ENCODE measurements at regions not wholly inside any gene's neighbourhood (a gene's known extent, or its start where the extent isn't known, plus 50 kb on each side); places are given as distances from the start of the nearest gene placed in this dataset.

- no peaks in the 10 kb centered on the region for H3K27me3 ChIP-seq (ENCODE audit: control insufficient read depth in 3 of 3, insufficient read depth in 3 of 3, low read length in 2 of 3)
- H3K4me1 ChIP-seq (ENCODE audit: control insufficient read depth in 5 of 5, insufficient read depth in 5 of 5, low read length in 5 of 5), result peaks cover 0 to 12% (median 2%) of the 10 kb centered on the region in 5 donors
- H3K9me3 ChIP-seq (ENCODE audit: control insufficient read depth in 4 of 4, insufficient read depth in 3 of 4, low read length in 3 of 4), result no peaks in the 10 kb centered on the region
- H3K4me3 ChIP-seq, result no peak overlapping the region
- TF ChIP-seq, protein P1, sequence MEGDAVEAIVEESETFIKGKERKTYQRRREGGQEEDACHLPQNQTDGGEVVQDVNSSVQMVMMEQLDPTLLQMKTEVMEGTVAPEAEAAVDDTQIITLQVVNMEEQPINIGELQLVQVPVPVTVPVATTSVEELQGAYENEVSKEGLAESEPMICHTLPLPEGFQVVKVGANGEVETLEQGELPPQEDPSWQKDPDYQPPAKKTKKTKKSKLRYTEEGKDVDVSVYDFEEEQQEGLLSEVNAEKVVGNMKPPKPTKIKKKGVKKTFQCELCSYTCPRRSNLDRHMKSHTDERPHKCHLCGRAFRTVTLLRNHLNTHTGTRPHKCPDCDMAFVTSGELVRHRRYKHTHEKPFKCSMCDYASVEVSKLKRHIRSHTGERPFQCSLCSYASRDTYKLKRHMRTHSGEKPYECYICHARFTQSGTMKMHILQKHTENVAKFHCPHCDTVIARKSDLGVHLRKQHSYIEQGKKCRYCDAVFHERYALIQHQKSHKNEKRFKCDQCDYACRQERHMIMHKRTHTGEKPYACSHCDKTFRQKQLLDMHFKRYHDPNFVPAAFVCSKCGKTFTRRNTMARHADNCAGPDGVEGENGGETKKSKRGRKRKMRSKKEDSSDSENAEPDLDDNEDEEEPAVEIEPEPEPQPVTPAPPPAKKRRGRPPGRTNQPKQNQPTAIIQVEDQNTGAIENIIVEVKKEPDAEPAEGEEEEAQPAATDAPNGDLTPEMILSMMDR (IDR thresholded peaks at IDR 0.05; ENCODE audit: control extremely low read depth, extremely low read depth), result no peak
- H3K9ac ChIP-seq (ENCODE audit: insufficient read depth in 1 of 2, low read length in 2 of 2), result no peak overlapping the region
- H3K27ac ChIP-seq (ENCODE audit: low read depth in 1 of 2, low read length in 1 of 2), result no peak overlapping the region
- H3K36me3 ChIP-seq (ENCODE audit: control insufficient read depth in 4 of 4, insufficient read depth in 4 of 4, low read length in 4 of 4), result no peaks in the 10 kb centered on the region
- ATAC-seq (ENCODE audit: insufficient read depth, low FRiP score), result no peak
- DNase-seq, result no peak
These were observed 71.2 kb upstream of the GRID2 start for GRCh38 chr4:92232566-92232965.

GRCh38 chr4:92234393-92235176 is 69.2 kb upstream of the GRID2 start:
- Histone ChIP-seq H3K27me3 (ENCODE audit: control insufficient read depth in 3 of 3, insufficient read depth in 3 of 3, low read length in 2 of 3) (no peaks in the 10 kb centered on the region), H3K9me3 (ENCODE audit: control insufficient read depth in 4 of 4, insufficient read depth in 3 of 4, low read length in 3 of 4) (peaks cover 0 to 3% (median 0%) of the 10 kb centered on the region in 4 donors), H3K9ac (ENCODE audit: insufficient read depth in 1 of 2, low read length in 2 of 2) (no peak overlapping the region), H3K4me3 (no peak overlapping the region), H3K4me1 (ENCODE audit: control insufficient read depth in 5 of 5, insufficient read depth in 5 of 5, low read length in 5 of 5) (peaks cover 0 to 12% (median 2%) of the 10 kb centered on the region in 5 donors), H3K27ac (ENCODE audit: low read depth in 1 of 2, low read length in 1 of 2) (no peak overlapping the region), H3K36me3 (ENCODE audit: control insufficient read depth in 4 of 4, insufficient read depth in 4 of 4, low read length in 4 of 4) (no peaks in the 10 kb centered on the region)
- DNase-seq (peak; percentile 15 to 96 (median 94)), ATAC-seq (ENCODE audit: insufficient read depth, low FRiP score) (peak; percentile 27)
- WGBS, 2 donors, result 48 to 66% methylated on average over 4 of the region's 4 CpGs
- TF ChIP-seq, protein P1 (IDR thresholded peaks at IDR 0.05; ENCODE audit: control extremely low read depth, extremely low read depth), result no peak

DNA sequence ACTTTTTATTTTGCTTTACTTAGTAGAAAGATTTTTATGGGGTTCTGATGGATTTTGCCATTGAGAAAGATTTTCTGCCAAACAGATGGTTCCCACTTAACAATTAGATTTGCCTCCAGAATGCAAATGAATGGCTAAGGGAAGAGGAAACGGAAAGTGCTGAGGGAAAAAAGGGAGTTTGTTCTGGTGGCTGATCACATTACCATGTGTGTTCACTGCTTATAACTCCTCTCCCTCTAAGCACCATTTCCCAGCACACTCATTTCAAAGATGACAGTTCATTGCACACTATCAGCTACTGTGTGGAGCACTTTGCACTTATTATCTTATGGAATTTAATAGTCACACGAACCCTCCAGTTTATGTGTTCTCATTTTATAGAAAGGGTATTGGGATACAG is 68.0 kb upstream of the GRID2 start:
- WGBS, 2 donors, result 53 to 73% methylated on average over 2 of the region's 2 CpGs
- Histone ChIP-seq H3K9me3 (ENCODE audit: control insufficient read depth in 4 of 4, insufficient read depth in 3 of 4, low read length in 3 of 4) (peaks cover 0 to 3% (median 1%) of the 10 kb centered on the region in 4 donors), H3K4me1 (ENCODE audit: control insufficient read depth in 5 of 5, insufficient read depth in 5 of 5, low read length in 5 of 5) (peaks cover 0 to 12% (median 2%) of the 10 kb centered on the region in 5 donors), H3K27ac (ENCODE audit: low read depth in 1 of 2, low read length in 1 of 2) (no peak overlapping the region), H3K4me3 (no peak overlapping the region), H3K9ac (ENCODE audit: insufficient read depth in 1 of 2, low read length in 2 of 2) (no peak overlapping the region), H3K27me3 (ENCODE audit: control insufficient read depth in 3 of 3, insufficient read depth in 3 of 3, low read length in 2 of 3) (no peaks in the 10 kb centered on the region), H3K36me3 (ENCODE audit: control insufficient read depth in 4 of 4, insufficient read depth in 4 of 4, low read length in 4 of 4) (no peaks in the 10 kb centered on the region)
- TF ChIP-seq, protein P1 (IDR thresholded peaks at IDR 0.05; ENCODE audit: control extremely low read depth, extremely low read depth), result no peak
- no peak for ATAC-seq (ENCODE audit: insufficient read depth, low FRiP score)
- no peak for DNase-seq
